Breast epithelium (tissue), 3 donors: ENCODE measurements at regions not wholly inside any gene's neighbourhood (a gene's known extent, or its start where the extent isn't known, plus 50 kb on each side); places are given as distances from the start of the nearest gene placed in this dataset.

Source experiments
- CTCF ChIP-seq, 3 donors: fragments of 450-650 bp; IDR thresholded peaks; one replicate each; pipeline ENCODE4 v1.5.1; 2016 to 2017; ENCODE audit warnings: antibody characterized with exemption in 3 of 3, mild to moderate bottlenecking in 3 of 3, moderate library complexity in 3 of 3
- POLR2A ChIP-seq: fragments of 450-650 bp; IDR thresholded peaks from one replicate; pipeline ENCODE4 v1.6.1; 2016; ENCODE audit warnings: antibody characterized with exemption, mild to moderate bottlenecking, moderate library complexity

DNA sequence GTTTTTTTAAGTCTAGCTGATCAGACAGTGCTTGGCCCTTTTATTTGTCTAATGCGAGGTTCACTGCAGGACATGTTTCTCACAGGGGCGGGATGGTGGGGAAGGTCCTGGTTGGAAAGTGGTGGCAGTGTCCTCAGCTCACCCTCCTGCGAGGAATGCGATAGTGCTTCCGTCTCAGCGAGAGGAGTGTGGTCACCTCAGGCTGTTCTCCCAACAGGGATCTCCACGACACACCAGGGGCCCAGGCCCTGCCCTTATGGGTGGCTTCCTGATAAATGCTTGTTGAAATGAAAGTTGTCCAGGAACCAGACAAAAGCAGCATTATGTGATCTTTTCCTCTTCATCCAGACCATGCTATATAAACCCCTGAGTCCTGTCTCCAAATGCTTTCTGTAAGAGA, 70.1 kb downstream of the BOLA3 start:
- no peak for TF ChIP-seq CTCF (IDR thresholded peaks at IDR 0.05)
- no peak for TF ChIP-seq POLR2A
